OCI-LY7 (cell line): ENCODE measurements at regions not wholly inside any gene's neighbourhood (a gene's known extent, or its start where the extent isn't known, plus 50 kb on each side); places are given as distances from the start of the nearest gene placed in this dataset.

ENCODE experiments used
- BruUV-seq: library from RNA; stranded (reverse); fragments of 400-500 nt; replicated peaks from 2 replicates; lab custom pipeline; 2021; lab: Mats Ljungman, UMichigan
- CTCF ChIA-PET: fragments of 300-600 bp; sonication (Branson Sonifier 250); formaldehyde crosslinking; loops from one replicate; lab custom pipeline; 2022; ENCODE audit warnings: antibody characterized with exemption; ENCODE audit not compliant: unreplicated experiment; lab: Charles Lee
- POLR2A ChIA-PET: fragments of 300-600 bp; sonication (Branson Sonifier 250); formaldehyde crosslinking; loops from one replicate; lab custom pipeline; 2022; ENCODE audit warnings: antibody characterized with exemption; lab: Charles Lee
- DNase-seq: peaks from one replicate; pipeline ENCODE4 v3.0.0-alpha.2; 2015; ENCODE audit warnings: low spot score
- H2AFZ ChIP-seq: fragments of 200-600 bp; sonication (generic), shearing (Covaris generic); 2 replicates; pipeline ENCODE4 v1.6.1; 2014; ENCODE audit warnings: mild to moderate bottlenecking, antibody characterized with exemption, low read length, moderate library complexity
- H3K27ac ChIP-seq: fragments of 200-600 bp; sonication (generic); 2 replicates; pipeline ENCODE4 v1.5.1; 2014; ENCODE audit warnings: mixed run types, low read depth, mild to moderate bottlenecking, moderate library complexity, low read length, inconsistent platforms; ENCODE audit not compliant: poor library complexity, severe bottlenecking
- H3K36me3 ChIP-seq: fragments of 200-600 bp; sonication (generic); 2 replicates; pipeline ENCODE4 v1.6.1; 2014; ENCODE audit warnings: mild to moderate bottlenecking, antibody characterized with exemption, low read length, moderate library complexity, mixed read lengths; ENCODE audit not compliant: insufficient read depth
- H3K4me1 ChIP-seq: fragments of 200-600 bp; sonication (generic); 2 replicates; pipeline ENCODE4 v1.5.1; 2014; ENCODE audit warnings: mild to moderate bottlenecking, low read length; ENCODE audit not compliant: insufficient read depth, poor library complexity, severe bottlenecking
- H3K4me2 ChIP-seq: fragments of 200-600 bp; sonication (generic); 2 replicates; pipeline ENCODE4 v1.6.1; 2014; ENCODE audit warnings: mild to moderate bottlenecking, low read length
- H3K4me3 ChIP-seq: fragments of 200-600 bp; sonication (generic); 2 replicates; pipeline ENCODE4 v1.5.1; 2014; ENCODE audit warnings: mild to moderate bottlenecking, low read depth, low read length; ENCODE audit not compliant: poor library complexity, severe bottlenecking
- H3K79me2 ChIP-seq: fragments of 200-600 bp; sonication (generic); 2 replicates; pipeline ENCODE4 v1.6.1; 2016; ENCODE audit warnings: low read depth, mild to moderate bottlenecking, low read length, moderate library complexity, mixed read lengths; ENCODE audit not compliant: insufficient read depth
- H3K9me2 ChIP-seq: fragments of 200-600 bp; sonication (generic); 2 replicates; pipeline ENCODE4 v1.6.1; 2016; ENCODE audit warnings: mild to moderate bottlenecking, low read length, mixed read lengths; ENCODE audit not compliant: insufficient read depth
- H3K9me3 ChIP-seq: fragments of 200-600 bp; sonication (generic); 2 replicates; pipeline ENCODE4 v1.6.1; 2014; ENCODE audit warnings: mild to moderate bottlenecking, mixed run types, low read length, mixed read lengths
- H4K20me1 ChIP-seq: fragments of 200-600 bp; sonication (generic); 2 replicates; pipeline ENCODE4 v1.6.1; 2014; ENCODE audit warnings: mild to moderate bottlenecking, antibody characterized with exemption, low read length, moderate library complexity, mixed read lengths; ENCODE audit not compliant: insufficient read depth
- CTCF ChIP-seq: fragments of 200-600 bp; sonication (generic); conservative IDR thresholded peaks from 2 replicates; pipeline ENCODE4 v1.5.1; 2014; ENCODE audit warnings: mild to moderate bottlenecking, antibody characterized with exemption, low read length, moderate library complexity, mixed read lengths
- EZH2phosphoT487 ChIP-seq: fragments of 200-600 bp; sonication (generic); IDR thresholded peaks from 2 replicates; pipeline ENCODE4 v1.6.1; 2018; ENCODE audit warnings: low read depth, borderline replicate concordance, mild to moderate bottlenecking, mixed run types, antibody characterized with exemption, low read length, moderate library complexity, mixed read lengths
- intact Hi-C: fragments of 100-400 bp; cut with micrococcal nuclease; formaldehyde crosslinking; loops from one replicate; pipeline ENCODE4 v1.10.0; 2022; ENCODE audit not compliant: unreplicated experiment

DNA sequence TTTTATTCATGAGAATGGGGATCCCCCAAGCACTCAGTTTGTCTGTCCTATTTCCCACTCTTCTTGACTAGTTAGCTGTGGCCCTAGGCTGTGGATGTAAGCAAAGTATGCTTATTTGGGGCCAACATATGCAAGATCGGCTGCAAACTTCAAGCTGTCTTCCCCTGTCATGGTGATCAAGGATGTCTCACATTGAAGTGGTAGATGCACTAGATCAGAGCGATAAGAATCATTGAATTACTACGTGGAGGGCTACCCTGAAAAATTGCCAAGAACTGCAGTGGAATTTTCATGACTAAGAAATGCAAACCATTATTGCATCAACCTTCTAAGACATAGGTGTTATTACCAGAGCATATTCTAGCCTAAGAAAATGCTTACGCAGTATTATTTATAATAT is 527.4 kb downstream of the RNF144A start:
- no peaks in the 10 kb centered on the region for H3K79me2 ChIP-seq
- H3K27ac ChIP-seq: no peak overlapping the region
- no peaks in the 10 kb centered on the region; the same call in 1 of the 2 replicates for H3K9me3 ChIP-seq
- ChIA-PET POLR2A (interaction anchor here (0.6 to 1.4 kb wide), 2 partner anchors 11 to 880 kb away, joined by 4 read pairs; no protein-coding TSS in a partner anchor), CTCF (no interaction called here)
- no peak overlapping the region for H3K4me2 ChIP-seq
- H4K20me1 ChIP-seq: no peaks in the 10 kb centered on the region
- no TSS peak for BruUV-seq
- TF ChIP-seq EZH2phosphoT487 (no peak), CTCF (no peak)
- no peak overlapping the region for H2AFZ ChIP-seq
- no peaks in the 10 kb centered on the region for H3K9me2 ChIP-seq
- no peak for DNase-seq
- intact Hi-C loops: no loop called here
- H3K4me1 ChIP-seq: peaks cover 5% of the 10 kb centered on the region
- H3K36me3 ChIP-seq: no peaks in the 10 kb centered on the region
- H3K4me3 ChIP-seq: no peak overlapping the region

- Histone ChIP-seq H3K9me2 (no peaks in the 10 kb centered on the region), H3K9me3 (no peaks in the 10 kb centered on the region), H3K27ac (no peak overlapping the region), H3K4me3 (no peak overlapping the region), H3K4me2 (no peak overlapping the region), H3K79me2 (no peaks in the 10 kb centered on the region), H4K20me1 (no peaks in the 10 kb centered on the region), H3K4me1 (peaks cover 10% of the 10 kb centered on the region), H3K36me3 (no peaks in the 10 kb centered on the region), H2AFZ (no peak overlapping the region)
- intact Hi-C loops: no loop called here
- CTCF ChIA-PET: no interaction called here
- no peak for TF ChIP-seq CTCF
- no peak for TF ChIP-seq EZH2phosphoT487
- POLR2A ChIA-PET: no interaction called here
- BruUV-seq: no TSS peak
- no peak for DNase-seq
These were observed 531.5 kb downstream of the RNF144A start for GRCh38 chr2:7448578-7449264.

GRCh38 chr2:7449298-7449697 is 532.1 kb downstream of the RNF144A start:
- intact Hi-C loops: no loop called here
- Histone ChIP-seq H4K20me1 (no peaks in the 10 kb centered on the region), H3K27ac (no peak overlapping the region), H3K4me3 (no peak overlapping the region), H3K9me3 (no peaks in the 10 kb centered on the region), H2AFZ (no peak overlapping the region), H3K4me1 (peaks cover 10% of the 10 kb centered on the region), H3K79me2 (no peaks in the 10 kb centered on the region), H3K4me2 (no peak overlapping the region), H3K9me2 (no peaks in the 10 kb centered on the region), H3K36me3 (no peaks in the 10 kb centered on the region)
- CTCF ChIA-PET: no interaction called here
- no peak for DNase-seq
- no peak for TF ChIP-seq EZH2phosphoT487
- no peak for TF ChIP-seq CTCF
- POLR2A ChIA-PET: no interaction called here
- no TSS peak for BruUV-seq
